GM11168 (cell line): ENCODE measurements at regions not wholly inside any gene's neighbourhood (a gene's known extent, or its start where the extent isn't known, plus 50 kb on each side); places are given as distances from the start of the nearest gene placed in this dataset.

Source experiments
- in situ Hi-C: fragments of 300-500 bp; cut with MboI; formaldehyde crosslinking; loops from one replicate; pipeline ENCODE4 v1.12.0; 2022; ENCODE audit warnings: low sequenced_read_pairs; ENCODE audit not compliant: unreplicated experiment

GRCh38 chr3:197618408-197618807 is 62.6 kb upstream of the BDH1 start:
- in situ Hi-C loops: loop anchor here (10.0 kb wide), 1 partner anchor 66 kb away; no protein-coding TSS in a partner anchor

GRCh38 chr3:197615430-197615829 is 59.7 kb upstream of the BDH1 start:
- in situ Hi-C loops: loop anchor here (10.0 kb wide), 1 partner anchor 69 kb away; no protein-coding TSS in a partner anchor

- in situ Hi-C loops: loop anchor here (10.0 kb wide), 1 partner anchor 71 kb away; no protein-coding TSS in a partner anchor
Observed at GRCh38 chr3:197614134-197614533, 58.4 kb upstream of the BDH1 start.

- in situ Hi-C loops: loop anchor here (10.0 kb wide), 1 partner anchor 72 kb away; no protein-coding TSS in a partner anchor
Observed at GRCh38 chr3:197613199-197613598, 57.4 kb upstream of the BDH1 start.

GRCh38 chr3:197611255-197611654 is 55.5 kb upstream of the BDH1 start:
- in situ Hi-C loops: loop anchor here (10.0 kb wide), 1 partner anchor 74 kb away; no protein-coding TSS in a partner anchor

GRCh38 chr3:197606468-197606867 is 50.7 kb upstream of the BDH1 start:
- in situ Hi-C loops: no loop called here
